IMR-90 (cell line): ENCODE measurements at regions not wholly inside any gene's neighbourhood (a gene's known extent, or its start where the extent isn't known, plus 50 kb on each side); places are given as distances from the start of the nearest gene placed in this dataset.

ENCODE experiments used
- ATAC-seq: fragments of 200-7000 bp; cut with Tn5 transposase; 2 replicates; pipeline ENCODE4 v1.9.1; 2020; ENCODE audit warnings: low read depth, mild to moderate bottlenecking, moderate library complexity
- BruUV-seq: library from RNA; stranded (reverse); fragments of 400-500 nt; replicated peaks from 2 replicates; lab custom pipeline; 2021; lab: Mats Ljungman, UMichigan
- CTCF ChIA-PET: fragments of 300-600 bp; formaldehyde crosslinking; extraction: SDS; loops from one replicate; lab custom pipeline; 2021; ENCODE audit warnings: antibody characterized with exemption; lab: Yijun Ruan, JAX
- POLR2A ChIA-PET: fragments of 300-600 bp; sonication (Branson Sonifier 250); formaldehyde crosslinking; loops from one replicate; lab custom pipeline; 2022; ENCODE audit warnings: antibody characterized with exemption; ENCODE audit not compliant: unreplicated experiment; lab: Charles Lee
- DNase-seq: peaks from one replicate; pipeline ENCODE4 v3.0.0; 2013
- H2AFZ ChIP-seq: replicated peaks from 2 replicates; pipeline ENCODE3; 2013; ENCODE audit warnings: low read length, mild to moderate bottlenecking; ENCODE audit not compliant: poor library complexity
- H2AK5ac ChIP-seq: 2 replicates; pipeline ENCODE4 v1.6.1; 2013; ENCODE audit warnings: low read depth, low read length, inconsistent platforms
- H2AK9ac ChIP-seq: replicated peaks from 2 replicates; pipeline ENCODE3; 2013; ENCODE audit warnings: mild to moderate bottlenecking, low read depth, low read length, moderate library complexity; ENCODE audit not compliant: poor library complexity
- H2BK120ac ChIP-seq: 2 replicates; pipeline ENCODE4 v1.6.1; 2013; ENCODE audit warnings: low read depth, low read length, inconsistent platforms
- H2BK15ac ChIP-seq: 3 replicates; pipeline ENCODE4 v1.6.1; 2013; ENCODE audit warnings: low read depth, low read length, inconsistent platforms
- H2BK20ac ChIP-seq: 2 replicates; pipeline ENCODE4 v1.6.1; 2013; ENCODE audit warnings: low read depth, mild to moderate bottlenecking, inconsistent platforms, low read length, moderate library complexity
- H2BK5ac ChIP-seq: 2 replicates; pipeline ENCODE4 v1.6.1; 2013; ENCODE audit warnings: mild to moderate bottlenecking, low read depth, low read length, inconsistent platforms; ENCODE audit not compliant: poor library complexity, severe bottlenecking
- H3K14ac ChIP-seq: replicated peaks from 2 replicates; pipeline ENCODE4 v1.6.1; 2013; ENCODE audit warnings: low read depth, low read length, inconsistent platforms
- H3K18ac ChIP-seq: 2 replicates; pipeline ENCODE4 v1.6.1; 2013; ENCODE audit warnings: low read depth, low read length, control low read depth
- H3K23ac ChIP-seq: 2 replicates; pipeline ENCODE4 v1.6.1; 2013; ENCODE audit warnings: low read depth, low read length, inconsistent platforms
- H3K27ac ChIP-seq: 2 replicates; pipeline ENCODE4 v1.5.1; 2013; ENCODE audit warnings: mild to moderate bottlenecking, control low read depth, low read length; ENCODE audit not compliant: insufficient read depth
- H3K27me3 ChIP-seq: 2 replicates; pipeline ENCODE4 v1.6.1; 2013; ENCODE audit warnings: low read length; ENCODE audit not compliant: control insufficient read depth, insufficient read depth
- H3K36me3 ChIP-seq: 2 replicates; pipeline ENCODE4 v1.6.1; 2013; ENCODE audit warnings: low read length, mixed read lengths; ENCODE audit not compliant: control insufficient read depth, insufficient read depth
- H3K4ac ChIP-seq: 2 replicates; pipeline ENCODE4 v1.6.1; 2013; ENCODE audit warnings: low read depth, low read length, inconsistent platforms
- H3K4me1 ChIP-seq: 2 replicates; pipeline ENCODE4 v1.6.1; 2013; ENCODE audit warnings: low read length, mixed read lengths; ENCODE audit not compliant: control insufficient read depth, insufficient read depth
- H3K4me2 ChIP-seq: 2 replicates; pipeline ENCODE4 v1.6.1; 2013; ENCODE audit warnings: low read depth, mild to moderate bottlenecking, control low read depth, low read length, moderate library complexity
- H3K4me3 ChIP-seq: 2 replicates; pipeline ENCODE4 v1.5.1; 2013; ENCODE audit warnings: low read depth, mild to moderate bottlenecking, control low read depth, low read length, moderate library complexity; ENCODE audit not compliant: insufficient read depth
- H3K56ac ChIP-seq: 2 replicates; pipeline ENCODE4 v1.6.1; 2013; ENCODE audit warnings: low read length, inconsistent platforms; ENCODE audit not compliant: insufficient read depth; ENCODE audit errors: extremely low read depth
- H3K79me1 ChIP-seq, 2 experiments: 2 replicates each; pipeline ENCODE4 v1.6.1; 2013; ENCODE audit warnings: low read length in 2 of 2, inconsistent platforms in 1 of 2, low read depth in 1 of 2
- H3K9ac ChIP-seq: 2 replicates; pipeline ENCODE4 v1.6.1; 2013; ENCODE audit warnings: low read depth, low read length, control low read depth
- H3K9me1 ChIP-seq: 2 replicates; pipeline ENCODE4 v1.6.1; 2013; ENCODE audit warnings: low read length, inconsistent platforms; ENCODE audit not compliant: insufficient read depth
- H3K9me3 ChIP-seq: 2 replicates; pipeline ENCODE4 v1.6.1; 2013; ENCODE audit warnings: low read length; ENCODE audit not compliant: control insufficient read depth, insufficient read depth
- H4K20me1 ChIP-seq: 2 replicates; pipeline ENCODE4 v1.6.1; 2013; ENCODE audit warnings: low read length, inconsistent platforms; ENCODE audit not compliant: insufficient read depth
- H4K5ac ChIP-seq: 2 replicates; pipeline ENCODE4 v1.6.1; 2013; ENCODE audit warnings: mild to moderate bottlenecking, low read depth, low read length, control low read depth
- H4K8ac ChIP-seq, 2 experiments: 2 replicates each; pipeline ENCODE4 v1.6.1; 2013; ENCODE audit warnings: low read depth in 2 of 2, low read length in 2 of 2, control low read depth in 1 of 2, inconsistent platforms in 1 of 2
- H4K91ac ChIP-seq: 2 replicates; pipeline ENCODE4 v1.6.1; 2013; ENCODE audit warnings: low read depth, low read length, inconsistent platforms; ENCODE audit not compliant: insufficient read depth
- RAD21 ChIP-seq: IDR thresholded peaks from 2 replicates; pipeline ENCODE4 v1.6.1; 2012; ENCODE audit warnings: low read length, improper control_type of control experiment
- WGBS, 2 experiments: methylation state at CpG; one replicate each; pipeline versions ENCODE4 v1.1.5 to v1.1.7; 2013; ENCODE audit warnings: missing lambda C conversion rate in 2 of 2; ENCODE audit not compliant: insufficient read length in 1 of 2; ENCODE audit errors: extremely low coverage in 2 of 2; 5-methylcytosine and 5-hydroxymethylcytosine counted together
- dilution Hi-C: fragments of 300-500 bp; cut with HindIII; formaldehyde crosslinking; loops from one replicate; pipeline ENCODE4 v1.14.3; 2018; ENCODE audit warnings: low sequenced_read_pairs; ENCODE audit not compliant: unreplicated experiment
- in situ Hi-C: fragments of 300-500 bp; cut with MboI; formaldehyde crosslinking; loops from 3 replicates; pipeline ENCODE4 v1.14.3; 2019; ENCODE audit warnings: low sequenced_read_pairs, inconsistent platforms, mixed read lengths
- intact Hi-C: fragments of 100-400 bp; cut with micrococcal nuclease; formaldehyde crosslinking; loops from 2 replicates; pipeline ENCODE4 v1.10.0; 2022

- Histone ChIP-seq H4K5ac (no peak overlapping the region), H3K9ac (no peak overlapping the region), H3K4me3 (no peak overlapping the region), H2AK5ac (no peak overlapping the region), H4K20me1 (no peaks in the 10 kb centered on the region), H3K4me1 (no peaks in the 10 kb centered on the region), H3K27ac (no peak overlapping the region), H3K36me3 (no peaks in the 10 kb centered on the region), H3K56ac (no peak overlapping the region), H3K9me1 (no peaks in the 10 kb centered on the region), H2AK9ac (no peak overlapping the region), H2BK15ac (no peak overlapping the region), H3K4ac (no peak overlapping the region), H3K9me3 (peaks cover 5% of the 10 kb centered on the region; the same call in 1 of the 2 replicates), H2BK5ac (no peak overlapping the region), H3K23ac (no peak overlapping the region), H3K4me2 (no peak overlapping the region), H2AFZ (no peak overlapping the region), H2BK20ac (no peak overlapping the region), H3K79me1 (no peaks in the 10 kb centered on the region), H3K14ac (no peak overlapping the region), H4K91ac (no peak overlapping the region), H3K18ac (no peak overlapping the region), H2BK120ac (no peak overlapping the region), H3K27me3 (no peaks in the 10 kb centered on the region), H4K8ac (no peak overlapping the region)
- no peak for ATAC-seq
- CTCF ChIA-PET = no interaction called here
- no CpG with 5 or more reads among the region's 4 CpGs for WGBS, 2 experiments
- no peak for TF ChIP-seq RAD21
- intact Hi-C loops = no loop called here
- no TSS peak for BruUV-seq
- POLR2A ChIA-PET = no interaction called here
- in situ Hi-C loops = no loop called here
- DNase-seq = no peak
- dilution Hi-C loops = no loop called here
Measured at GRCh38 chr21:19034041-19034440, 630.5 kb upstream of the TMPRSS15 start.
